Sigmoid colon (tissue), 6 donors: ENCODE measurements at regions not wholly inside any gene's neighbourhood (a gene's known extent, or its start where the extent isn't known, plus 50 kb on each side); places are given as distances from the start of the nearest gene placed in this dataset.

Source experiments
- DNase-seq: peaks from one replicate; pipeline ENCODE4 v3.0.0-alpha.2; 2019
- H3K27ac ChIP-seq, 4 donors: fragments of 200-600 bp; sonication (generic); one replicate each; pipeline ENCODE4 v1.5.1; 2016 to 2019; ENCODE audit warnings: mild to moderate bottlenecking in 1 of 4
- H3K27me3 ChIP-seq, 3 donors: fragments of 200-600 bp; sonication (generic); one replicate each; pipeline ENCODE4 v1.5.1; 2019; ENCODE audit warnings: mild to moderate bottlenecking in 1 of 3
- H3K36me3 ChIP-seq, 4 donors: fragments of 200-600 bp; sonication (generic); one replicate each; pipeline ENCODE4 v1.5.1; 2016 to 2019
- H3K4me1 ChIP-seq, 4 donors: fragments of 200-600 bp; sonication (generic); one replicate each; pipeline ENCODE4 v1.5.1; 2017 to 2019
- H3K4me3 ChIP-seq, 4 donors: fragments of 200-600 bp; sonication (generic); one replicate each; pipeline ENCODE4 v1.5.1; 2017 to 2019; ENCODE audit warnings: mild to moderate bottlenecking in 2 of 4, moderate library complexity in 1 of 4
- H3K9me3 ChIP-seq, 4 donors: fragments of 200-600 bp in 3 of 4; sonication (generic) in 3 of 4; one replicate each; pipeline versions ENCODE4 v1.5.1 to v1.6.1; 2013 to 2019
- CTCF ChIP-seq, 4 experiments: fragments of 450-650 bp in 3 of 4; fragments of 200-600 bp in 1 of 4; IDR thresholded peaks; one replicate each; pipeline ENCODE4 v1.5.1; 2016 to 2019; ENCODE audit warnings: antibody characterized with exemption in 4 of 4, mild to moderate bottlenecking in 3 of 4, moderate library complexity in 2 of 4
- EP300 ChIP-seq, 4 donors: sonication (generic); formaldehyde crosslinking; IDR thresholded peaks; one replicate each; pipeline ENCODE4 v1.6.1; 2017; ENCODE audit warnings: antibody characterized with exemption in 4 of 4
- POLR2A ChIP-seq, 2 donors: fragments of 450-650 bp; IDR thresholded peaks; one replicate each; pipeline ENCODE4 v1.6.1; 2016; ENCODE audit warnings: antibody characterized with exemption in 2 of 2, mild to moderate bottlenecking in 2 of 2, moderate library complexity in 2 of 2
- POLR2AphosphoS5 ChIP-seq, 4 donors: sonication (generic); formaldehyde crosslinking; IDR thresholded peaks; one replicate each; pipeline ENCODE4 v1.6.1; 2017; ENCODE audit warnings: antibody characterized with exemption in 4 of 4
- WGBS, 2 donors: extraction: QIAGEN DNeasy Blood & Tissue Kit; methylation state at CpG; one replicate each; pipeline ENCODE4 v1.1.7; 2013; 5-methylcytosine and 5-hydroxymethylcytosine counted together
- intact Hi-C: fragments of 100-400 bp; cut with DNase I; formaldehyde crosslinking; loops from one replicate; pipeline ENCODE4 v1.15.1; 2023
- donor health status: healthy with polysubstance abuse.
- donor health status: healthy.

- intact Hi-C loops = no loop called here
- Histone ChIP-seq H3K4me3 (no peak overlapping the region), H3K9me3 (no peaks in the 10 kb centered on the region), H3K27me3 (peaks cover 0 to 39% (median 0%) of the 10 kb centered on the region in 3 donors), H3K36me3 (no peaks in the 10 kb centered on the region), H3K27ac (no peak overlapping the region), H3K4me1 (no peaks in the 10 kb centered on the region)
- no peak for TF ChIP-seq POLR2AphosphoS5 (IDR thresholded peaks at IDR 0.05)
- no peak for TF ChIP-seq EP300 (IDR thresholded peaks at IDR 0.05)
- TF ChIP-seq POLR2A (IDR thresholded peaks at IDR 0.05) = no peak
- TF ChIP-seq CTCF (IDR thresholded peaks at IDR 0.05) = no peak
- DNase-seq = no peak
- WGBS, 2 donors = 31 to 43% methylated on average over 7 of the region's 7 CpGs
These were observed 305.2 kb upstream of the IRX3 start for GRCh38 chr16:54591816-54592246.

GRCh38 chr16:54590836-54591235 lies 304.2 kb upstream of the IRX3 start:
- Histone ChIP-seq H3K4me3 (no peak overlapping the region), H3K27ac (no peak overlapping the region), H3K9me3 (no peaks in the 10 kb centered on the region), H3K36me3 (no peaks in the 10 kb centered on the region), H3K4me1 (no peaks in the 10 kb centered on the region), H3K27me3 (peaks cover 0 to 29% (median 0%) of the 10 kb centered on the region in 3 donors)
- 60 to 70% methylated on average over 4 of the region's 4 CpGs for WGBS, 2 donors
- no peak for TF ChIP-seq CTCF (IDR thresholded peaks at IDR 0.05)
- TF ChIP-seq POLR2AphosphoS5 (IDR thresholded peaks at IDR 0.05) = no peak
- no peak for TF ChIP-seq EP300 (IDR thresholded peaks at IDR 0.05)
- TF ChIP-seq POLR2A (IDR thresholded peaks at IDR 0.05) = no peak
- intact Hi-C loops = no loop called here
- DNase-seq = no peak

GRCh38 chr16:54589326-54589725 lies 302.7 kb upstream of the IRX3 start:
- Histone ChIP-seq H3K27me3 (peaks cover 0 to 17% (median 0%) of the 10 kb centered on the region in 3 donors), H3K4me1 (no peaks in the 10 kb centered on the region), H3K9me3 (no peaks in the 10 kb centered on the region), H3K27ac (no peak overlapping the region), H3K4me3 (no peak overlapping the region), H3K36me3 (no peaks in the 10 kb centered on the region)
- DNase-seq = no peak
- TF ChIP-seq POLR2AphosphoS5 (IDR thresholded peaks at IDR 0.05) (no peak), EP300 (IDR thresholded peaks at IDR 0.05) (no peak), CTCF (IDR thresholded peaks at IDR 0.05) (no peak), POLR2A (IDR thresholded peaks at IDR 0.05) (no peak)
- intact Hi-C loops = no loop called here
- WGBS, 2 donors = 26 to 68% methylated on average over 5 of the region's 5 CpGs

GRCh38 chr16:54588026-54588425 lies 301.4 kb upstream of the IRX3 start:
- Histone ChIP-seq H3K27ac (no peak overlapping the region), H3K9me3 (no peaks in the 10 kb centered on the region), H3K36me3 (no peaks in the 10 kb centered on the region), H3K4me1 (no peaks in the 10 kb centered on the region), H3K27me3 (peaks cover 0 to 15% (median 0%) of the 10 kb centered on the region in 3 donors), H3K4me3 (no peak overlapping the region)
- intact Hi-C loops = no loop called here
- DNase-seq = no peak
- no peak for TF ChIP-seq POLR2AphosphoS5 (IDR thresholded peaks at IDR 0.05)
- no peak for TF ChIP-seq EP300 (IDR thresholded peaks at IDR 0.05)
- no peak for TF ChIP-seq POLR2A (IDR thresholded peaks at IDR 0.05)
- TF ChIP-seq CTCF (IDR thresholded peaks at IDR 0.05) = no peak
- 61 to 63% methylated on average over 5 of the region's 5 CpGs for WGBS, 2 donors

GRCh38 chr16:54587176-54587515 lies 300.6 kb upstream of the IRX3 start:
- TF ChIP-seq EP300 (IDR thresholded peaks at IDR 0.05) (no peak), POLR2A (IDR thresholded peaks at IDR 0.05) (no peak), POLR2AphosphoS5 (IDR thresholded peaks at IDR 0.05) (no peak), CTCF (IDR thresholded peaks at IDR 0.05) (no peak)
- H3K4me1 ChIP-seq = no peaks in the 10 kb centered on the region
- intact Hi-C loops = no loop called here
- no peak overlapping the region for H3K27ac ChIP-seq
- no peaks in the 10 kb centered on the region for H3K36me3 ChIP-seq
- no peaks in the 10 kb centered on the region for H3K9me3 ChIP-seq
- H3K4me3 ChIP-seq = no peak overlapping the region
- WGBS, 2 donors = 56 to 69% methylated on average over 3 of the region's 3 CpGs
- peaks cover 0 to 13% (median 0%) of the 10 kb centered on the region in 3 donors for H3K27me3 ChIP-seq
- no peak for DNase-seq
